CD14-positive monocyte (primary cell): ENCODE measurements at regions not wholly inside any gene's neighbourhood (a gene's known extent, or its start where the extent isn't known, plus 50 kb on each side); places are given as distances from the start of the nearest gene placed in this dataset.

Experiments
- DNase-seq, 3 donors: peaks; one replicate each; pipeline ENCODE4 v3.0.0-alpha.2; 2011 to 2022
- H2AFZ ChIP-seq: 2 replicates; pipeline ENCODE4 v1.6.0; 2012; ENCODE audit warnings: mild to moderate bottlenecking, low read depth, low read length, inconsistent platforms; ENCODE audit not compliant: insufficient read depth, poor library complexity, severe bottlenecking
- H3K27ac ChIP-seq, 2 donors: 1 replicate in 1 of 2; 2 replicates in 1 of 2; pipeline ENCODE4 v1.5.1; 2012 to 2013; ENCODE audit warnings: low read length in 2 of 2, control low read depth in 1 of 2, inconsistent platforms in 1 of 2, low read depth in 1 of 2, mild to moderate bottlenecking in 1 of 2
- H3K27me3 ChIP-seq, 2 donors: one replicate each; pipeline versions ENCODE4 v1.6.0 to v1.6.1; 2011 to 2013; ENCODE audit warnings: low read length in 2 of 2; ENCODE audit not compliant: control insufficient read depth in 2 of 2, insufficient read depth in 2 of 2
- H3K36me3 ChIP-seq, 2 donors: replicated peaks in 1 of 2; 1 replicate in 1 of 2; 2 replicates in 1 of 2; pipeline versions ENCODE4 v1.5.1 to v1.6.1; 2012 to 2013; ENCODE audit warnings: low read length in 2 of 2, control low read depth in 1 of 2, inconsistent platforms in 1 of 2, mild to moderate bottlenecking in 1 of 2; ENCODE audit not compliant: insufficient read depth in 2 of 2, control insufficient read depth in 1 of 2
- H3K4me1 ChIP-seq, 2 donors: 1 replicate in 1 of 2; 2 replicates in 1 of 2; pipeline versions ENCODE4 v1.5.1 to v1.6.1; 2012 to 2013; ENCODE audit warnings: low read length in 2 of 2, control low read depth in 1 of 2, inconsistent platforms in 1 of 2, mild to moderate bottlenecking in 1 of 2, moderate library complexity in 1 of 2; ENCODE audit not compliant: insufficient read depth in 2 of 2, control insufficient read depth in 1 of 2
- H3K4me2 ChIP-seq: replicated peaks from 2 replicates; pipeline ENCODE3; 2012; ENCODE audit warnings: low read length, moderate library complexity, mild to moderate bottlenecking; ENCODE audit not compliant: poor library complexity, severe bottlenecking; ENCODE audit errors: extremely low read depth
- H3K4me3 ChIP-seq, 3 experiments: fragments of 200-600 bp in 1 of 3; sonication (generic) in 1 of 3; replicated peaks in 1 of 3; 1 replicate in 2 of 3; 2 replicates in 1 of 3; pipeline ENCODE4 v1.5.1; 2011 to 2013; ENCODE audit warnings: low read length in 3 of 3, mild to moderate bottlenecking in 3 of 3, control low read depth in 2 of 3, low read depth in 2 of 3, inconsistent platforms in 1 of 3, moderate library complexity in 1 of 3
- H3K79me2 ChIP-seq: 2 replicates; pipeline ENCODE4 v1.6.0; 2012; ENCODE audit warnings: mild to moderate bottlenecking, control low read depth, inconsistent platforms, low read length, moderate library complexity; ENCODE audit not compliant: insufficient read depth
- H3K9ac ChIP-seq: 2 replicates; pipeline ENCODE4 v1.6.0; 2017; ENCODE audit warnings: low read length, mild to moderate bottlenecking; ENCODE audit not compliant: insufficient read depth, poor library complexity, severe bottlenecking
- H3K9me3 ChIP-seq, 2 donors: replicated peaks in 1 of 2; 1 replicate in 1 of 2; 2 replicates in 1 of 2; pipeline versions ENCODE4 v1.5.1 to v1.6.1; 2012 to 2013; ENCODE audit warnings: low read length in 2 of 2, control low read depth in 1 of 2; ENCODE audit not compliant: control insufficient read depth in 1 of 2, insufficient read depth in 1 of 2
- H4K20me1 ChIP-seq: 2 replicates; pipeline ENCODE4 v1.6.0; 2012; ENCODE audit warnings: mild to moderate bottlenecking, low read length, control low read depth, moderate library complexity; ENCODE audit not compliant: insufficient read depth
- H3K27ac Mint-ChIP-seq, 7 donors: one replicate each; pipeline ENCODE4 v1.8.0; 2020; ENCODE audit warnings: mild to moderate bottlenecking in 7 of 7, mixed read lengths in 7 of 7, moderate library complexity in 6 of 7, inconsistent platforms in 2 of 7
- H3K27me3 Mint-ChIP-seq, 3 donors: one replicate each; pipeline ENCODE4 v1.8.0; 2021 to 2022; ENCODE audit warnings: low read depth in 3 of 3, mild to moderate bottlenecking in 3 of 3, mixed read lengths in 3 of 3, moderate library complexity in 3 of 3, inconsistent platforms in 1 of 3
- H3K36me3 Mint-ChIP-seq, 2 donors: one replicate each; pipeline ENCODE4 v1.8.0; 2020; ENCODE audit warnings: mixed read lengths in 2 of 2, inconsistent platforms in 1 of 2, mild to moderate bottlenecking in 1 of 2
- H3K4me1 Mint-ChIP-seq: one replicate; pipeline ENCODE4 v1.8.0; 2020; ENCODE audit warnings: mild to moderate bottlenecking, mixed read lengths
- H3K4me3 Mint-ChIP-seq, 2 donors: one replicate each; pipeline ENCODE4 v1.8.0; 2020; ENCODE audit warnings: mild to moderate bottlenecking in 2 of 2, mixed read lengths in 2 of 2, moderate library complexity in 1 of 2
- H3K9me3 Mint-ChIP-seq, 7 donors: one replicate each; pipeline ENCODE4 v1.8.0; 2020 to 2022; ENCODE audit warnings: mixed read lengths in 7 of 7, mild to moderate bottlenecking in 6 of 7, moderate library complexity in 6 of 7, inconsistent platforms in 2 of 7
- CTCF ChIP-seq: fragments of 200-600 bp; IDR thresholded peaks from one replicate; pipeline ENCODE4 v1.8.0; 2022; ENCODE audit warnings: antibody characterized with exemption, mild to moderate bottlenecking
- WGBS: methylation state at CpG from one replicate; pipeline ENCODE4 v1.1.5; 2013; ENCODE audit warnings: missing lambda C conversion rate; ENCODE audit not compliant: insufficient coverage; 5-methylcytosine and 5-hydroxymethylcytosine counted together
- intact Hi-C, 2 donors: fragments of 100-400 bp; cut with micrococcal nuclease; formaldehyde crosslinking; loops; one replicate each; pipeline versions ENCODE4 v1.15.0 to v1.15.1; 2023

- H3K4me3 ChIP-seq, result no peak overlapping the region
- H3K27me3 ChIP-seq, result no peaks in the 10 kb centered on the region
- H2AFZ ChIP-seq, result no peak overlapping the region
- H3K9me3 Mint-ChIP-seq, result peaks cover 0 to 6% (median 0%) of the 10 kb centered on the region in 7 donors
- no peaks in the 10 kb centered on the region for H3K4me1 ChIP-seq
- no peak overlapping the region for H3K9ac ChIP-seq
- intact Hi-C loops, result no loop called here
- H3K4me2 ChIP-seq, result no peak overlapping the region
- no peak for TF ChIP-seq CTCF
- DNase-seq, result no peak
- no CpG with 5 or more reads among the region's 3 CpGs for WGBS
- no peak overlapping the region for H3K27ac ChIP-seq
- H4K20me1 ChIP-seq, result no peaks in the 10 kb centered on the region
- no peak overlapping the region for H3K4me3 Mint-ChIP-seq
- H3K36me3 Mint-ChIP-seq, result no peaks in the 10 kb centered on the region
- H3K27ac Mint-ChIP-seq, result no peak overlapping the region
- no peaks in the 10 kb centered on the region for H3K36me3 ChIP-seq
- H3K27me3 Mint-ChIP-seq, result no peaks in the 10 kb centered on the region
- no peaks in the 10 kb centered on the region for H3K9me3 ChIP-seq
- no peaks in the 10 kb centered on the region for H3K4me1 Mint-ChIP-seq
- no peaks in the 10 kb centered on the region for H3K79me2 ChIP-seq
These were observed 2743.3 kb upstream of the PCDH20 start for GRCh38 chr13:64158908-64159307.

- H3K4me1 ChIP-seq, result no peaks in the 10 kb centered on the region
- no peak for TF ChIP-seq CTCF
- no peaks in the 10 kb centered on the region for H3K9me3 ChIP-seq
- Mint-ChIP-seq H3K4me1 (no peaks in the 10 kb centered on the region), H3K27ac (no peak overlapping the region), H3K9me3 (peaks cover 0 to 5% (median 0%) of the 10 kb centered on the region in 7 donors), H3K27me3 (no peaks in the 10 kb centered on the region), H3K36me3 (no peaks in the 10 kb centered on the region), H3K4me3 (no peak overlapping the region)
- no peak for DNase-seq
- no CpG with 5 or more reads among the region's 1 CpG for WGBS
- H2AFZ ChIP-seq, result no peak overlapping the region
- no peak overlapping the region for H3K4me3 ChIP-seq
- H4K20me1 ChIP-seq, result no peaks in the 10 kb centered on the region
- H3K36me3 ChIP-seq, result no peaks in the 10 kb centered on the region
- H3K27ac ChIP-seq, result no peak overlapping the region
- no peak overlapping the region for H3K9ac ChIP-seq
- no peak overlapping the region for H3K4me2 ChIP-seq
- H3K27me3 ChIP-seq, result no peaks in the 10 kb centered on the region
- intact Hi-C loops, result no loop called here
- no peaks in the 10 kb centered on the region for H3K79me2 ChIP-seq
These were observed 2738.9 kb upstream of the PCDH20 start for GRCh38 chr13:64154514-64154913.
